Activated T-helper 1 cell treated with anti-CD3 and anti-CD28 coated beads, Interleukin-2, amount 50 U/mL, for 16 hours (primary cell): ENCODE measurements at regions not wholly inside any gene's neighbourhood (a gene's known extent, or its start where the extent isn't known, plus 50 kb on each side); places are given as distances from the start of the nearest gene placed in this dataset.
"Not testable (repeated sequence)": the region's sequence is repeated elsewhere in the genome, so short reads cannot be mapped to it uniquely, and the experiment has no call there.

Experiments
- DNase-seq, 2 donors: peaks; one replicate each; pipeline ENCODE4 v3.0.0-alpha.2; 2020; ENCODE audit warnings: low read depth in 1 of 2, low spot score in 1 of 2

- DNase-seq: no peak
These were observed 474.2 kb downstream of the KLF5 start for GRCh38 chr13:73532987-73533510.

GRCh38 chr13:73532582-73532981, 473.8 kb downstream of the KLF5 start:
- no peak for DNase-seq

- DNase-seq: no peak
These were observed 472.2 kb downstream of the KLF5 start for GRCh38 chr13:73531014-73531413.

- DNase-seq: no peak
These were observed 464.1 kb downstream of the KLF5 start for GRCh38 chr13:73522937-73523336.

GRCh38 chr13:73521985-73522524, 463.2 kb downstream of the KLF5 start:
- DNase-seq: no peak

GRCh38 chr13:73521290-73521624, 462.5 kb downstream of the KLF5 start:
- no peak for DNase-seq

GRCh38 chr13:73520566-73521289, 461.9 kb downstream of the KLF5 start:
- DNase-seq: no peak

GRCh38 chr13:73520135-73520534, 461.3 kb downstream of the KLF5 start:
- DNase-seq: not testable (repeated sequence)

GRCh38 chr13:73519396-73520116, 460.8 kb downstream of the KLF5 start:
- DNase-seq: no peak

GRCh38 chr13:73517766-73518165, 459.0 kb downstream of the KLF5 start:
- no peak for DNase-seq

- no peak for DNase-seq
These were observed 457.9 kb downstream of the KLF5 start for GRCh38 chr13:73516731-73517130.

GRCh38 chr13:73514208-73514607, 455.4 kb downstream of the KLF5 start:
- no peak for DNase-seq

- DNase-seq: no peak
These were observed 454.9 kb downstream of the KLF5 start for GRCh38 chr13:73513751-73514150.

- DNase-seq: no peak
These were observed 450.0 kb downstream of the KLF5 start for GRCh38 chr13:73508841-73509240.

- DNase-seq: no peak
These were observed 446.6 kb downstream of the KLF5 start for GRCh38 chr13:73505376-73505890.

GRCh38 chr13:73499695-73500094, 440.9 kb downstream of the KLF5 start:
- DNase-seq: no peak

- DNase-seq: no peak
These were observed 438.6 kb downstream of the KLF5 start for GRCh38 chr13:73497430-73497829.

- DNase-seq: no peak
These were observed 437.9 kb downstream of the KLF5 start for GRCh38 chr13:73496711-73497110.

- DNase-seq: no peak
These were observed 434.0 kb downstream of the KLF5 start for GRCh38 chr13:73492811-73493210.

GRCh38 chr13:73482556-73482955, 423.8 kb downstream of the KLF5 start:
- DNase-seq: no peak

- DNase-seq: no peak
These were observed 423.2 kb downstream of the KLF5 start for GRCh38 chr13:73481886-73482445.
